Tibial nerve (tissue), 4 donors: ENCODE measurements at regions not wholly inside any gene's neighbourhood (a gene's known extent, or its start where the extent isn't known, plus 50 kb on each side); places are given as distances from the start of the nearest gene placed in this dataset.

Experiments used
- EP300 ChIP-seq, 2 donors: sonication (generic); formaldehyde crosslinking; IDR thresholded peaks; one replicate each; pipeline ENCODE4 v1.6.1; 2017; ENCODE audit warnings: antibody characterized with exemption in 2 of 2, mild to moderate bottlenecking in 1 of 2
- POLR2A ChIP-seq, 2 donors: fragments of 450-650 bp; IDR thresholded peaks; one replicate each; pipeline ENCODE4 v1.6.1; 2017; ENCODE audit warnings: antibody characterized with exemption in 2 of 2, mild to moderate bottlenecking in 2 of 2, moderate library complexity in 2 of 2
- TF ChIP-seq, protein P1 (sequence below), 5 experiments: fragments of 200-600 bp in 3 of 5; fragments of 450-650 bp in 2 of 5; sonication (generic) in 3 of 5; IDR thresholded peaks; one replicate each; pipeline ENCODE4 v1.5.1; 2016 to 2019; ENCODE audit warnings: antibody characterized with exemption in 5 of 5, mild to moderate bottlenecking in 3 of 5, moderate library complexity in 2 of 5

DNA sequence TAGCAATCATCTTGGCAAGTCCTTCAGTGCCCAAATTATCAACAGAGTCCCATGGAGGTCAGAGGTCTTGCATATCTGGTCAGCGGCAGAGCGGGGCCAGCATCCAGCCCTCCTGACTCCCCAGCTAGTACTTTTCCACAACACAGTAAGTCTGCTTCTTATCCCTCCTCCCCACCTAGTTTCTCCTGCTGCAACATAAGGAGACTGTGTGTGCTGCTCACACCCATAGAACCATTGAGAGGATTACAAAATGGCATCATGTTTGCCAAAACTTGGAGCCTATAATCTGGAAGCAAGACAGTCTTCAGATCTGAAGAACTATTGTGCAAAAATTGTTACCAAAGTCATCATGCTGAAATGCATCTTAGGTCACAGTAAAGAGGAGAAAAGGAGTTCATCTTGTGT, 125.8 kb upstream of the ZNF366 start:
- TF ChIP-seq, protein P1, sequence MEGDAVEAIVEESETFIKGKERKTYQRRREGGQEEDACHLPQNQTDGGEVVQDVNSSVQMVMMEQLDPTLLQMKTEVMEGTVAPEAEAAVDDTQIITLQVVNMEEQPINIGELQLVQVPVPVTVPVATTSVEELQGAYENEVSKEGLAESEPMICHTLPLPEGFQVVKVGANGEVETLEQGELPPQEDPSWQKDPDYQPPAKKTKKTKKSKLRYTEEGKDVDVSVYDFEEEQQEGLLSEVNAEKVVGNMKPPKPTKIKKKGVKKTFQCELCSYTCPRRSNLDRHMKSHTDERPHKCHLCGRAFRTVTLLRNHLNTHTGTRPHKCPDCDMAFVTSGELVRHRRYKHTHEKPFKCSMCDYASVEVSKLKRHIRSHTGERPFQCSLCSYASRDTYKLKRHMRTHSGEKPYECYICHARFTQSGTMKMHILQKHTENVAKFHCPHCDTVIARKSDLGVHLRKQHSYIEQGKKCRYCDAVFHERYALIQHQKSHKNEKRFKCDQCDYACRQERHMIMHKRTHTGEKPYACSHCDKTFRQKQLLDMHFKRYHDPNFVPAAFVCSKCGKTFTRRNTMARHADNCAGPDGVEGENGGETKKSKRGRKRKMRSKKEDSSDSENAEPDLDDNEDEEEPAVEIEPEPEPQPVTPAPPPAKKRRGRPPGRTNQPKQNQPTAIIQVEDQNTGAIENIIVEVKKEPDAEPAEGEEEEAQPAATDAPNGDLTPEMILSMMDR (IDR thresholded peaks at IDR 0.05) = no peak
- TF ChIP-seq POLR2A (IDR thresholded peaks at IDR 0.05) (no peak), EP300 (IDR thresholded peaks at IDR 0.05) (no peak)
